Breast epithelium (tissue), 4 donors: ENCODE measurements at regions not wholly inside any gene's neighbourhood (a gene's known extent, or its start where the extent isn't known, plus 50 kb on each side); places are given as distances from the start of the nearest gene placed in this dataset.

Experiments used
- DNase-seq, 2 donors: peaks; one replicate each; pipeline ENCODE4 v3.0.0-alpha.2; 2019; ENCODE audit warnings: low spot score in 2 of 2
- H3K27ac ChIP-seq, 2 donors: fragments of 200-600 bp; sonication (generic) in 1 of 2; one replicate each; pipeline ENCODE4 v1.5.1; 2016 to 2019; ENCODE audit warnings: mild to moderate bottlenecking in 1 of 2
- H3K27me3 ChIP-seq, 2 donors: fragments of 200-600 bp; sonication (generic) in 1 of 2; one replicate each; pipeline versions ENCODE4 v1.5.1 to v1.6.0; 2017 to 2019; ENCODE audit warnings: control low read depth in 1 of 2, mild to moderate bottlenecking in 1 of 2
- H3K36me3 ChIP-seq: fragments of 200-600 bp; one replicate; pipeline ENCODE4 v1.5.1; 2019
- H3K4me1 ChIP-seq, 2 donors: fragments of 200-600 bp; sonication (generic); one replicate each; pipeline ENCODE4 v1.5.1; 2016 to 2019; ENCODE audit warnings: control low read depth in 1 of 2
- H3K4me3 ChIP-seq, 3 donors: fragments of 200-600 bp; sonication (generic); 1 replicate in 2 of 3; 2 replicates in 1 of 3; pipeline ENCODE4 v1.5.1; 2016 to 2019; ENCODE audit warnings: mild to moderate bottlenecking in 3 of 3, moderate library complexity in 2 of 3
- H3K9me3 ChIP-seq, 2 donors: fragments of 200-600 bp; sonication (generic) in 1 of 2; one replicate each; pipeline ENCODE4 v1.5.1; 2016 to 2019; ENCODE audit warnings: control low read depth in 1 of 2
- CTCF ChIP-seq, 3 donors: fragments of 450-650 bp; IDR thresholded peaks; one replicate each; pipeline ENCODE4 v1.5.1; 2016 to 2017; ENCODE audit warnings: antibody characterized with exemption in 3 of 3, mild to moderate bottlenecking in 3 of 3, moderate library complexity in 3 of 3
- POLR2A ChIP-seq: fragments of 450-650 bp; IDR thresholded peaks from one replicate; pipeline ENCODE4 v1.6.1; 2016; ENCODE audit warnings: antibody characterized with exemption, mild to moderate bottlenecking, moderate library complexity
- POLR2AphosphoS5 ChIP-seq, 3 donors: sonication (generic); formaldehyde crosslinking; IDR thresholded peaks; one replicate each; pipeline ENCODE4 v1.6.1; 2017; ENCODE audit warnings: antibody characterized with exemption in 3 of 3
- intact Hi-C: fragments of 100-400 bp; cut with DNase I; formaldehyde crosslinking; loops from one replicate; pipeline ENCODE4 v1.15.1; 2023; ENCODE audit warnings: low total_unique reads

GRCh38 chr14:66395300-66395699 is 90.9 kb upstream of the CCDC196 start:
- H3K36me3 ChIP-seq, result no peaks in the 10 kb centered on the region
- intact Hi-C loops, result no loop called here
- H3K4me1 ChIP-seq, result no peaks in the 10 kb centered on the region
- no peaks in the 10 kb centered on the region for H3K9me3 ChIP-seq
- no peak overlapping the region for H3K4me3 ChIP-seq
- H3K27ac ChIP-seq, result no peak overlapping the region
- DNase-seq, result no peak
- no peaks in the 10 kb centered on the region for H3K27me3 ChIP-seq
- TF ChIP-seq POLR2A, result no peak
- TF ChIP-seq CTCF (IDR thresholded peaks at IDR 0.05), result no peak
- no peak for TF ChIP-seq POLR2AphosphoS5 (IDR thresholded peaks at IDR 0.05)

GRCh38 chr14:66396164-66396563 is 90.0 kb upstream of the CCDC196 start:
- Histone ChIP-seq H3K27ac (no peak overlapping the region), H3K27me3 (no peaks in the 10 kb centered on the region), H3K4me1 (no peaks in the 10 kb centered on the region), H3K4me3 (no peak overlapping the region), H3K36me3 (no peaks in the 10 kb centered on the region), H3K9me3 (no peaks in the 10 kb centered on the region)
- intact Hi-C loops, result no loop called here
- TF ChIP-seq CTCF (IDR thresholded peaks at IDR 0.05) (no peak), POLR2AphosphoS5 (IDR thresholded peaks at IDR 0.05) (no peak), POLR2A (no peak)
- no peak for DNase-seq

- Histone ChIP-seq H3K4me3 (no peak overlapping the region), H3K36me3 (no peaks in the 10 kb centered on the region), H3K27ac (no peak overlapping the region), H3K27me3 (no peaks in the 10 kb centered on the region), H3K9me3 (no peaks in the 10 kb centered on the region), H3K4me1 (no peaks in the 10 kb centered on the region)
- TF ChIP-seq POLR2AphosphoS5 (IDR thresholded peaks at IDR 0.05) (no peak), CTCF (IDR thresholded peaks at IDR 0.05) (no peak), POLR2A (no peak)
- intact Hi-C loops, result no loop called here
- no peak for DNase-seq
Observed at GRCh38 chr14:66398437-66398836, 87.7 kb upstream of the CCDC196 start.

GRCh38 chr14:66401449-66402095 is 84.6 kb upstream of the CCDC196 start:
- Histone ChIP-seq H3K36me3 (no peaks in the 10 kb centered on the region), H3K9me3 (no peaks in the 10 kb centered on the region), H3K27me3 (no peaks in the 10 kb centered on the region), H3K4me3 (no peak overlapping the region), H3K27ac (no peak overlapping the region), H3K4me1 (no peaks in the 10 kb centered on the region)
- intact Hi-C loops, result no loop called here
- peak in 1 of 3 donors; percentile 43 for TF ChIP-seq CTCF (IDR thresholded peaks at IDR 0.05)
- TF ChIP-seq POLR2A, result no peak
- no peak for DNase-seq

GRCh38 chr14:66403183-66403582 is 83.0 kb upstream of the CCDC196 start:
- H3K4me1 ChIP-seq, result no peaks in the 10 kb centered on the region
- H3K36me3 ChIP-seq, result no peaks in the 10 kb centered on the region
- no peaks in the 10 kb centered on the region for H3K27me3 ChIP-seq
- no peak overlapping the region for H3K4me3 ChIP-seq
- DNase-seq, result no peak
- intact Hi-C loops, result no loop called here
- no peak overlapping the region for H3K27ac ChIP-seq
- peak in 1 of 3 donors; percentile 20 for TF ChIP-seq CTCF (IDR thresholded peaks at IDR 0.05)
- TF ChIP-seq POLR2AphosphoS5 (IDR thresholded peaks at IDR 0.05), result no peak
- H3K9me3 ChIP-seq, result no peaks in the 10 kb centered on the region
